ENCODE measurements at regions not wholly inside any gene's neighbourhood (a gene's known extent, or its start where the extent isn't known, plus 50 kb on each side); places are given as distances from the start of the nearest gene placed in this dataset.

- H3K27me3 ChIP-seq (ENCODE audit: insufficient read depth, low read depth, low read length): no peaks in the 10 kb centered on the region
- H3K79me2 ChIP-seq (replicated peaks; ENCODE audit: insufficient read depth, low read length): no peaks in the 10 kb centered on the region
- no peak overlapping the region for H3K4me3 ChIP-seq (ENCODE audit: low read length)
- no peak overlapping the region for H2AFZ ChIP-seq (ENCODE audit: low read depth, low read length)
- no peak overlapping the region for H3K9ac ChIP-seq (ENCODE audit: low read length)
- H3K27ac ChIP-seq (ENCODE audit: low read length): no peak overlapping the region
- H3K9me2 ChIP-seq (ENCODE audit: insufficient read depth, low read length): no peaks in the 10 kb centered on the region
- H3K4me2 ChIP-seq (ENCODE audit: low read length): no peak overlapping the region
- no peaks in the 10 kb centered on the region for H4K20me1 ChIP-seq (ENCODE audit: insufficient read depth)
- TF ChIP-seq MXI1 (conservative IDR thresholded peaks at IDR 0.05; ENCODE audit: poor library complexity, severe bottlenecking) (no peak), EP300 (conservative IDR thresholded peaks at IDR 0.05; ENCODE audit: poor library complexity, severe bottlenecking) (no peak), POLR2AphosphoS5 (IDR thresholded peaks at IDR 0.05) (no peak), CTCF (IDR thresholded peaks at IDR 0.05; ENCODE audit: poor library complexity, severe bottlenecking) (no peak), RAD21 (conservative IDR thresholded peaks at IDR 0.05) (no peak), EZH2 (IDR thresholded peaks at IDR 0.05; ENCODE audit: borderline replicate concordance, insufficient read depth, low read length, poor library complexity, severe bottlenecking) (no peak), REST (IDR thresholded peaks at IDR 0.05; ENCODE audit: borderline replicate concordance) (no peak), SMC3 (conservative IDR thresholded peaks at IDR 0.05; ENCODE audit: poor library complexity) (no peak), TAF1 (IDR thresholded peaks at IDR 0.05; ENCODE audit: low read depth) (no peak)
- no peaks in the 10 kb centered on the region for H3K9me3 ChIP-seq (ENCODE audit: low read length)
- H3K36me3 ChIP-seq (ENCODE audit: insufficient read depth, low read length): no peaks in the 10 kb centered on the region
- H3F3A ChIP-seq (ENCODE audit: insufficient read depth, low read length, poor library complexity, severe bottlenecking): no peaks in the 10 kb centered on the region
Measured at GRCh38 chr10:128298587-128298986, 172.4 kb upstream of the MKI67 start.

GRCh38 chr10:128300290-128300824, 174.1 kb upstream of the MKI67 start:
- no peak for TF ChIP-seq POLR2AphosphoS5 (IDR thresholded peaks at IDR 0.05)
- no peak for TF ChIP-seq EP300 (conservative IDR thresholded peaks at IDR 0.05; ENCODE audit: poor library complexity, severe bottlenecking)
- H4K20me1 ChIP-seq (ENCODE audit: insufficient read depth): no peaks in the 10 kb centered on the region

More at GRCh38 chr10:128300290-128300824, 174.1 kb upstream of the MKI67 start:
- H3K9me3 ChIP-seq (ENCODE audit: low read length): no peaks in the 10 kb centered on the region
- H3K4me3 ChIP-seq (ENCODE audit: low read length): no peak overlapping the region
- no peak overlapping the region for H3K9ac ChIP-seq (ENCODE audit: low read length)
- no peak overlapping the region for H2AFZ ChIP-seq (ENCODE audit: low read depth, low read length)
- H3K79me2 ChIP-seq (replicated peaks; ENCODE audit: insufficient read depth, low read length): no peaks in the 10 kb centered on the region
- H3K27ac ChIP-seq (ENCODE audit: low read length): no peak overlapping the region
- no peaks in the 10 kb centered on the region for H3K9me2 ChIP-seq (ENCODE audit: insufficient read depth, low read length)
- no peaks in the 10 kb centered on the region for H3F3A ChIP-seq (ENCODE audit: insufficient read depth, low read length, poor library complexity, severe bottlenecking)
- no peaks in the 10 kb centered on the region for H3K36me3 ChIP-seq (ENCODE audit: insufficient read depth, low read length)
- no peaks in the 10 kb centered on the region for H3K27me3 ChIP-seq (ENCODE audit: insufficient read depth, low read depth, low read length)
- no peak overlapping the region for H3K4me2 ChIP-seq (ENCODE audit: low read length)
